Left lung (tissue), 4 donors: ENCODE measurements at regions not wholly inside any gene's neighbourhood (a gene's known extent, or its start where the extent isn't known, plus 50 kb on each side); places are given as distances from the start of the nearest gene placed in this dataset.

ENCODE experiments used
- ATAC-seq: fragments of 200-7000 bp; cut with Tn5 transposase; one replicate; pipeline ENCODE4 v1.9.1; 2020; ENCODE audit warnings: moderate library complexity
- DNase-seq, 4 donors: peaks; one replicate each; pipeline ENCODE4 v3.0.0-alpha.2; 2013 to 2020
- H3K27ac ChIP-seq, 2 donors: fragments of 200-600 bp; sonication (generic) in 1 of 2; one replicate each; pipeline versions ENCODE4 v1.5.0 to v1.8.0; 2020 to 2021
- H3K27me3 ChIP-seq, 2 donors: fragments of 200-600 bp; sonication (generic) in 1 of 2; one replicate each; pipeline versions ENCODE4 v1.5.0 to v1.8.0; 2020 to 2021
- H3K36me3 ChIP-seq, 2 donors: fragments of 200-600 bp; sonication (generic) in 1 of 2; one replicate each; pipeline versions ENCODE4 v1.5.0 to v1.8.0; 2020 to 2021
- H3K4me1 ChIP-seq, 2 donors: fragments of 200-600 bp; one replicate each; pipeline ENCODE4 v1.8.0; 2021
- H3K4me3 ChIP-seq, 2 donors: fragments of 200-600 bp; sonication (generic) in 1 of 2; one replicate each; pipeline versions ENCODE4 v1.5.0 to v1.8.0; 2020 to 2021; ENCODE audit warnings: mild to moderate bottlenecking in 1 of 2
- H3K9me3 ChIP-seq, 2 donors: fragments of 200-600 bp; sonication (generic) in 1 of 2; one replicate each; pipeline versions ENCODE4 v1.5.0 to v1.8.0; 2020 to 2021
- CTCF ChIP-seq, 2 donors: fragments of 200-600 bp; sonication (generic) in 1 of 2; IDR thresholded peaks; one replicate each; pipeline versions ENCODE4 v1.5.0 to v1.8.0; 2021; ENCODE audit warnings: antibody characterized with exemption in 2 of 2
- intact Hi-C, 2 donors: fragments of 100-400 bp; cut with DNase I; formaldehyde crosslinking; loops; one replicate each; pipeline versions ENCODE4 v1.11.2 to v1.14.2; 2022
- donor health status: DM: no; HTN: yes; CAD: no.
- donor health status: DM: no; HTN: no; CAD: no.

- Histone ChIP-seq H3K9me3 (no peaks in the 10 kb centered on the region), H3K4me1 (no peaks in the 10 kb centered on the region), H3K27me3 (no peaks in the 10 kb centered on the region), H3K4me3 (no peak overlapping the region), H3K27ac (no peak overlapping the region), H3K36me3 (no peaks in the 10 kb centered on the region)
- ATAC-seq: no peak
- DNase-seq: no peak
- TF ChIP-seq CTCF (IDR thresholded peaks at IDR 0.05): no peak
- intact Hi-C loops: no loop called here
These were observed 194.1 kb downstream of the MEX3B start for GRCh38 chr15:81851757-81852156.

GRCh38 chr15:81851325-81851724 is 194.5 kb downstream of the MEX3B start:
- no peaks in the 10 kb centered on the region for H3K4me1 ChIP-seq
- H3K27ac ChIP-seq: no peak overlapping the region
- ATAC-seq: no peak
- no peaks in the 10 kb centered on the region for H3K36me3 ChIP-seq
- DNase-seq: no peak
- intact Hi-C loops: no loop called here
- H3K4me3 ChIP-seq: no peak overlapping the region
- no peaks in the 10 kb centered on the region for H3K9me3 ChIP-seq
- no peak for TF ChIP-seq CTCF (IDR thresholded peaks at IDR 0.05)
- no peaks in the 10 kb centered on the region for H3K27me3 ChIP-seq

- ATAC-seq: no peak
- no peak overlapping the region for H3K4me3 ChIP-seq
- intact Hi-C loops: no loop called here
- TF ChIP-seq CTCF (IDR thresholded peaks at IDR 0.05): no peak
- DNase-seq: no peak
- H3K36me3 ChIP-seq: no peaks in the 10 kb centered on the region
- no peak overlapping the region for H3K27ac ChIP-seq
- H3K9me3 ChIP-seq: no peaks in the 10 kb centered on the region
- H3K4me1 ChIP-seq: no peaks in the 10 kb centered on the region
- H3K27me3 ChIP-seq: no peaks in the 10 kb centered on the region
These were observed 196.5 kb downstream of the MEX3B start for GRCh38 chr15:81849289-81849688.

DNA sequence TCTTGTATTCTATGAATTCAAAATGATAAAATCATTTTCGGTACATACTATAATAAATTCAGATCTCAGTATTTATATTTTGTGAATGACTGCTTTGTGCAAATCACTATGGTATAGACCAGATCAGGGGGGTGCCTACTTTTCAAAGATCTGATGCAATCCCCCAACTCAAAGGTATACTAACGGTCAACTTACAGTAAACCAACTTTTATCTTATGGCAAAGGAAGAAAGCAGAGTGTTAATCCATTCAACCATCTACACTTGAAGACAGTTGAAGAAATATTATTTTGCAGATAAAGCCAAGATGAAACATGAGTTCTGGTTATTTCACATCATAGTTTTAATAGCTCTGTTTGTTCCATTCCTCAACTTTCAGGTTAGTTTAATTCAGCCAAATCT is 197.1 kb downstream of the MEX3B start:
- no peak for TF ChIP-seq CTCF (IDR thresholded peaks at IDR 0.05)
- ATAC-seq (no peak), DNase-seq (no peak)
- no peak overlapping the region for H3K27ac ChIP-seq
- no peaks in the 10 kb centered on the region for H3K4me1 ChIP-seq
- H3K9me3 ChIP-seq: no peaks in the 10 kb centered on the region
- no peak overlapping the region for H3K4me3 ChIP-seq
- H3K36me3 ChIP-seq: no peaks in the 10 kb centered on the region
- intact Hi-C loops: no loop called here
- no peaks in the 10 kb centered on the region for H3K27me3 ChIP-seq

GRCh38 chr15:81843757-81844407 is 201.9 kb downstream of the MEX3B start:
- no peak for ATAC-seq
- H3K4me1 ChIP-seq: no peaks in the 10 kb centered on the region
- no peak for DNase-seq
- no peaks in the 10 kb centered on the region for H3K9me3 ChIP-seq
- no peak for TF ChIP-seq CTCF (IDR thresholded peaks at IDR 0.05)
- no peak overlapping the region for H3K4me3 ChIP-seq
- H3K27me3 ChIP-seq: no peaks in the 10 kb centered on the region
- H3K36me3 ChIP-seq: no peaks in the 10 kb centered on the region
- no peak overlapping the region for H3K27ac ChIP-seq
- intact Hi-C loops: no loop called here
